ENCODE measurements at regions not wholly inside any gene's neighbourhood (a gene's known extent, or its start where the extent isn't known, plus 50 kb on each side); places are given as distances from the start of the nearest gene placed in this dataset.
A peak's percentile ranks its signal among the peaks of the same experiment; 100 is the strongest.
"Not testable (repeated sequence)": the region's sequence is repeated elsewhere in the genome, so short reads cannot be mapped to it uniquely, and the experiment has no call there.

DNA sequence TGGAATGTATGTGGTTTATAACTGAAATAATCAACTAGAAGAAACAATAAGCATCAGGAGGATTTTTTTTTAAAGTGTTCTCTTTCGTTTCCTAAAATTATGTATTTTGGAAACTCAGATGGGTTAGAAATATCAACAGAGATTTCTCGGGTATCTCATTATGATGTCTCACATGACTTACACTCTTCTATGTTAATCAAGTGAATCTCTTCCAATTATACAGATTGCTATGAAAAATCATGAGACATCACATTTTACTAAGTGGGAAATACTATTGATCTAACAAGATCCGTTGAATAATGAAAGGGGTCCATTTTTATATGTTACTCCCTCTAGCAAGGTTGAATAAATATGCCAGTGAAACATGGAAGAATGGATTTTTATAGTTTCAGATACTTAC is 54.7 kb upstream of the NRIP1 start:
- no peak for DNase-seq (ENCODE audit: low read depth in 2 of 2)

GRCh38 chr21:15121097-15121654 is 56.4 kb upstream of the NRIP1 start:
- no peak for DNase-seq (ENCODE audit: low read depth in 2 of 2)

- peak in 1 of 2 donors; percentile 28 for DNase-seq (ENCODE audit: low read depth in 2 of 2)
Observed at GRCh38 chr21:15121655-15122120, 56.9 kb upstream of the NRIP1 start.

DNA sequence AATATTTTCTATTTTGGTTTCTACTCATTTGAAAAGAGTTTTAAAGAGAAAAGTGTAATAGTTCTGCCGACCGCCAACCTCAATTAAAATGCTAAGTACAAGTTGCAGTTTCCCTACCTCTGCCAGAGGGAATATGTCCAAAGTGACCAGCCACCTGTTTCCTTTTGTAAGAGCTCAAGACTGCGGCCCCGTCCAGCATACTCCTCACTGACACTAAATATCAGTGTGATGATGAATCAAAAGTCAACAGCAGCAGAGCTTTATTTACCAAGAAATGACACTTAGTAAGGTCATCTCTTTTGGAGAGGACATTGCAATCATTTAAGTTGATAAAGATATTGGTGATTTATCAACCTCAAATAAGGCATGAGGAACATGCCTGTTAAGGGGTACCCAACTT is 57.4 kb upstream of the NRIP1 start:
- DNase-seq (ENCODE audit: low read depth in 2 of 2): no peak

DNA sequence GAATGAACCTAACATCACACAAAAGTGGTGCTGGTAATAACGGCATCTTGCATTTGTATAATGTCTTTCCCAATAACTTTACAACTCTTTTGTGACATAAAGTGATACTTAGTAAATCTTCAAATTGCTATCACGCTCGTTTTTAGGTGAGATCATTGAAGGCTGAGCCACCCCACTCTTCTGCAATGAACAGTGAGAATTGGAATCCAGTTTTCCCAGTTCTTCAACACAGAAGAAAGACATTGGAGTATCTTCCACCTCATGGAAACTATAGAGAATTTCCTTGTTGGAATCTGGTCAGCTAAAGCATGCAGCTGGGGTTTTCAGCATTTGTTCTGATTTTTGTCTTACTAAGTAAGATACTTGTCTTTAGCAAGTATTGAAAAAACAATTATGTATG is 59.9 kb upstream of the NRIP1 start:
- no peak for DNase-seq (ENCODE audit: low read depth in 2 of 2)

- DNase-seq (ENCODE audit: low read depth in 2 of 2): no peak
Observed at GRCh38 chr21:15126948-15127347, 62.1 kb upstream of the NRIP1 start.

GRCh38 chr21:15127437-15127836 is 62.6 kb upstream of the NRIP1 start:
- DNase-seq (ENCODE audit: low read depth in 2 of 2): no peak

- DNase-seq (ENCODE audit: low read depth in 2 of 2): no peak
Observed at GRCh38 chr21:15128267-15128666, 63.5 kb upstream of the NRIP1 start.

- not testable (repeated sequence) for DNase-seq (ENCODE audit: low read depth in 2 of 2)
Observed at GRCh38 chr21:15128714-15129113, 63.9 kb upstream of the NRIP1 start.

DNA sequence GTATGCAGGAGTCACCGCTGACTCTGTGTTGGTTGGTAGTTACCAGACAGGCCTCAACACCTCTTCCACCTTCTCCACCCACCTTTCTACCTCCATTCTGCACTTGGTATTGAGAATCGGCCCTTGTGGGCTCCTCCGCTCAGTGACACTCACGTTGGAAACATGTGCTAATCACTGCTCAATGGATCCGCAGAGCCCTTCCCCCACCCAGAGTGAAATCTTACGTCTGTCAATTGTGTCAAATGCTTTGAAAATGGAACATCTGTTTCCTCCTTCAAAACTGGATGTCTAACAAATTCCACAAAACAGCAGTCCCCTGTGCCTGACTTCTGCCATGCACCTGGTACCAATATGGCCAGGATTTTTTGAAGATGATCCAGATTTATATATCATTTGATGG is 65.5 kb upstream of the NRIP1 start:
- DNase-seq (ENCODE audit: low read depth in 2 of 2): no peak

DNA sequence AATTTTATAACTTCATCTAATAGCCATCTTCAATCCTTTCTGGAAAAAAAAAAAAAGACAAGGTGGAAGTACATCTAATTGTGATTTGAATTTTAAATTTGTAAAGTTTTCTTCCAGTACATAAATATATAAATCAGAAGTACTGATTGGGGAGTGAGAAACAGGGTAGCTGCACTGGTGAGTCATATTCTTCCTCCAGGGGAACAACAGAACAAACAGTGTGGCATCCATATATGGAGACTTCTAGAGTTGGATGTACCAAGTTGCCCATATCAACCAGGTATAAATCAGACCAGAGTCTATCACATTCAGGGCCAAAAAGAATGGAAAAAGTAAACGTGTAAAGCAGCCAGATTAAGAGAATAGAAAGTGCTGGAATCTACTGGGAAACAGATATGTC is 66.0 kb upstream of the NRIP1 start:
- no peak for DNase-seq (ENCODE audit: low read depth in 2 of 2)

GRCh38 chr21:15132781-15133180 is 68.0 kb upstream of the NRIP1 start:
- no peak for DNase-seq (ENCODE audit: low read depth in 2 of 2)

GRCh38 chr21:15134701-15135470 is 70.1 kb upstream of the NRIP1 start:
- no peak for DNase-seq (ENCODE audit: low read depth in 2 of 2)

DNA sequence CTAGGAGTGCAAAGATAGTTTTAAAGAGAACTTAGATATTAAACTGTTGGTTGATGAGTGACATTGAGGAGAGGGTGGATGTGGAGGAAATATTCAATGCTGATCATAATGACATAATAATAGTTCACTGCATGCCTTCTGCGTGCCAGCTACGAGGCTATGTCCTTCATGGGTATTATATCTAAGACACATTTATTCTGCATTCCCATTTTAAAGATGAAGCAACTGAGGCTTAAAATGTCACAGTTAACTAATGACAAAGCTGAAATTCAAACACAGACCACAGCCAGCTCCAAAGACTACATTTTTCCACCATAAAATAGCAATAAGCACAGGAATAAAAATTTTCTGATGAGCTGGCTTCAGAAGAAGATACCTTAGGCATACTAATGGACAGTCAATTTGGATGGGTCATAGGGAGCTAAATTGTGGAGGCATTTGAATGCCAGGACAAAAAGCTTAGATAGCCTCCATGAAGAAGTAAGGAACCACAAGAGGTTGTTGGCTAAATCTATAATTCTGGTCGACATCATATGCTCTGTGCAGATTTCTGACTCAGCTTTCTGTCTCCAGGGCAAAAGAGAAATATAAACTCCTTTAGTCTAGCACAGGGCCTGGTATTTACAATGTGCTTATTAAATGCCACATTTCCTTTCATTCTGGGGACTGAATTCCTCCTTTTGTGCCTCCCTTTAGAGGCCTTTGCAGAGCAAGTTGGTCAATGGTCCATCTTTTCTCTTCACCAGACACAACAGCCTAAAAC is 71.2 kb upstream of the NRIP1 start:
- no peak for DNase-seq (ENCODE audit: low read depth in 2 of 2)

- no peak for DNase-seq (ENCODE audit: low read depth in 2 of 2)
Observed at GRCh38 chr21:15138490-15138889, 73.7 kb upstream of the NRIP1 start.

- DNase-seq (ENCODE audit: low read depth in 2 of 2): no peak
Observed at GRCh38 chr21:15139898-15140297, 75.1 kb upstream of the NRIP1 start.

DNA sequence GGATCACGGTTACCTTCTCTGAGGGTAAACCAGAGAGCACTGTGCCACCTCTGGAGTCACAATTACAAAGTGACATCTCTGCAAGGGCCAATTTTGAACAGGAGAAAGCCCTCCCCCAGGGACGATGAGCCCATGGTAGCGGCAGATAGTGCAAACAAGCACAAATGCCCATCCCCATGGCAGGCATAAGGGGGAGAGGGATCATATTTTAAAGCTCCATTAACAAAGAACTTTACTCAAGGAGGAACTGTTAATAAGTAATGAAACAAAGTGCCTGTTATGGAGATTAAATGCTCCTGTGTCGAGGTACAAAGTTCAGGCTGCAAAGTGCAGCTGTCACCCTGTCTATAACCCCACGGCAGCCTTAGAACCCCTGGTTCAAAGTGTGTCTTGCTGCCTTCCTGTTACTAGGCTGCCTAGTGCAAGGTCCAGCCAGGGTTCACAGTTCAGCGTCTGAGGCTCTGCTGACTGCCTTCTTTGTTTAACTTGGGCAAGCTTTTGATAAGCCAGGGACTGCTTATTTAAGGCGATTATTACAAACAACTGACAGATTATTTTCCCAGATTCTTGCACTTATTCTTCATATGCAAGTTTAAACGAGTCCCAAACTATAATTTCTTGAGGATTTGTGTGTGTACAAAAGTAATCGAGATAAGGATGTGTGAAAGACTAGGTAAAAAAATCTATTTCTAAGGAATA is 75.7 kb upstream of the NRIP1 start:
- DNase-seq (ENCODE audit: low read depth in 2 of 2): no peak

DNA sequence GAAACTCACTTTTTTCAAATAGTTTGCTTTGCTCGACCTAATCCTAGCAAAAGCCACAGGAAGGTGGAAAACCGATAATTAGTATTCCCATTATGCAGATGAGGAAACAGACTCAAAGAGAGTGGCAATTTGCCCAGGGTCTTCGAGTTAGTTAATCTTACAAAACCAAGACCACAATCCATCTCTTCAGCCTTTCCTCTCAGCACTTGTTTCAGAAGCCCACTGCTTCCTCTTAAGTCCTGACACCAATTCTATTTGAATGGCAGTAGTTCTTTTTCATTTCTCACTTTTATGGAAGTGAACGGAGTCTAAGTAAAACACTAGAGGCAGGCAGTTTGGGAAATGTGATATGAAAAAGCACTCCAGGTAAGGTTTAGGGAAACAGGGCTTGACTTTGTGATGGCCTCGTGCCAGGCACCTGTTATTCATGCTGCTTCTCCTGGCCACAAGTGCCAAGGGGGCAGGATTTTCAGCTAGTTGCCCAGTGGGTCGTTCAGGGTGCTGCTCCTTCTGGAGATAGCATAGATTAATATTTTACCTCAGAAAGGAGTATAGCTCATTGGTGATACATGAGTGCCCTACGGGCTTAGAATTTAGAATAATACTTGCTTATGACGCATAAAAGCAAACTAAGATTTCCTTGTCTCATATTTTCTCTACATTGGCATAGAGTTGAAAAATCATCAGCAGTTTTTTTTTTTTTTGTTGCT is 76.6 kb upstream of the NRIP1 start:
- DNase-seq (ENCODE audit: low read depth in 2 of 2): no peak

GRCh38 chr21:15144026-15144425 is 79.2 kb upstream of the NRIP1 start:
- no peak for DNase-seq (ENCODE audit: low read depth in 2 of 2)

DNA sequence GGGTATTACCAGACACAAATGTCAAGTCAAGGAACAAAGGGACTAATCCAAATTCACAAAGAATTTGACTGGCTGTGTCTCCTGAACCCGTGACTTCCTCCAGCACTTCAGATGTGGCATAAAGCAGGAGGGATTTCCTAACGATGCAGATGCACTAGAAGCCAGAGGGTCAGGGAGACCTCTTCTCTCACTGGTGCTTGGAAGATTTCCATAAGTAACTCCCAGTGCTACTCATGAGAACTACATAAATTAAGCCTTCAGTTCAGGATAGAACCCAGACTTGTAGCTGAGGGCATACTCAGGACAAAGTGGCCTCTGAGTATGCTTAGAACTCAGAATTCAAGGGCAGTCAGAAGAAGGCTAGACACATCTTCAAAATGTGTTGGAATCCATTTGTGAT is 83.6 kb upstream of the NRIP1 start:
- DNase-seq (ENCODE audit: low read depth in 2 of 2): no peak

DNA sequence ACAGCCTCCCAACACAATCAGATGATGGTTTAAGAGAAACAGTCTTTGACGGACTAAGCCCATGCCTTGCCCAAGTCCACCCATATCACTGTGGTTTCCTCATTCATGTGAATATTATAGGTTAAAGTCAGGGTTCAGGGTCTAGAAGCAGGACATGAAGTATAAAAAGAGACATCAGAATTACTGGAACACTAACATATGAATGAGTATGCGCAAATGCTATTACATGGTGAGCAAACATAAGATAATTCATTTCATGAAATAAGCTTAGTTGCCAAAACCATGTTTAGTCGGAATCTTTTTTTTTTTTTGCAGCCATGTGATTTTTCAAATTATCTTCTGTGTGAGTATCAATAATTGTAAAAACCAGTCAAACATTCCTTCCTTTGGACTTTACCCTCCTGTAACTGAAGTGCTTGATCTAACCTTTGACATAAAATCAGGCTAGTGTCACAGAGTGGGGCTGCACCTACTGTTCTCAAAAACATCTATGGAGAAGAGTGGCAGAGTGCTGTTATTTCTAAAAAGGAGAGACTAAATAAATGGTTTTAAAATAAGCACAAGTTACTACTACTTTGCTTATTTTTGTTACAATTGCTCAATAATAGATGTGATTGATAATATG is 84.9 kb upstream of the NRIP1 start:
- no peak for DNase-seq (ENCODE audit: low read depth in 2 of 2)

Data from dermis microvascular lymphatic vessel endothelial cell (primary cell).